ENCODE measurements at regions not wholly inside any gene's neighbourhood (a gene's known extent, or its start where the extent isn't known, plus 50 kb on each side); places are given as distances from the start of the nearest gene placed in this dataset.

GRCh38 chr12:87141091-87141490, 884.9 kb upstream of the MGAT4C start:
- TF ChIP-seq CTCF (IDR thresholded peaks at IDR 0.05): no peak
- no peak for TF ChIP-seq EZH2 (IDR thresholded peaks at IDR 0.05; ENCODE audit: borderline replicate concordance, insufficient read depth, low read depth, low read length, poor library complexity, severe bottlenecking)

Data from B cell (primary cell).